H1 (cell line): ENCODE measurements at regions not wholly inside any gene's neighbourhood (a gene's known extent, or its start where the extent isn't known, plus 50 kb on each side); places are given as distances from the start of the nearest gene placed in this dataset.

Source experiments
- KDM1A ChIP-seq: fragments of 200-600, 300-600 bp; sonication (generic); IDR thresholded peaks from 2 replicates; pipeline ENCODE4 v1.7.1; 2016; ENCODE audit warnings: mild to moderate bottlenecking, low read length, borderline replicate concordance
- POLR2A ChIP-seq, 2 experiments: IDR thresholded peaks; 1 replicate in 1 of 2; 2 replicates in 1 of 2; pipeline ENCODE4 v1.6.1; 2011; ENCODE audit warnings: low read depth in 2 of 2, low read length in 2 of 2, mild to moderate bottlenecking in 2 of 2; ENCODE audit errors: control extremely low read depth in 1 of 2
- RFX5 ChIP-seq: IDR thresholded peaks from 2 replicates; pipeline ENCODE4 v1.6.1; 2011; ENCODE audit warnings: low read depth, low read length, improper control_type of control experiment, borderline replicate concordance
- RXRA ChIP-seq: IDR thresholded peaks from 2 replicates; pipeline ENCODE4 v1.6.1; 2011; ENCODE audit warnings: low read depth, mild to moderate bottlenecking, low read length, moderate library complexity; ENCODE audit not compliant: insufficient read depth
- SIRT6 ChIP-seq: IDR thresholded peaks from one replicate; pipeline ENCODE4 v1.7.1; 2012; ENCODE audit warnings: low read length, inconsistent platforms
- SP1 ChIP-seq: IDR thresholded peaks from 2 replicates; pipeline ENCODE4 v1.6.1; 2011; ENCODE audit warnings: low read depth, low read length
- ZNF274 ChIP-seq: IDR thresholded peaks from 2 replicates; pipeline ENCODE4 v1.7.0; 2012; ENCODE audit warnings: low read length, borderline replicate concordance; ENCODE audit errors: extremely low read depth
- TF ChIP-seq, protein P1 (sequence below): fragments of 300-600 bp; sonication (generic); IDR thresholded peaks from 2 replicates; pipeline ENCODE4 v1.7.1; 2012; ENCODE audit warnings: low read length, moderate library complexity, mild to moderate bottlenecking, inconsistent platforms; ENCODE audit not compliant: insufficient replicate concordance
- TF ChIP-seq, protein P2 (sequence below): IDR thresholded peaks from 2 replicates; pipeline ENCODE4 v1.6.1; 2011; ENCODE audit warnings: low read depth, mild to moderate bottlenecking, low read length; ENCODE audit not compliant: insufficient read depth

DNA sequence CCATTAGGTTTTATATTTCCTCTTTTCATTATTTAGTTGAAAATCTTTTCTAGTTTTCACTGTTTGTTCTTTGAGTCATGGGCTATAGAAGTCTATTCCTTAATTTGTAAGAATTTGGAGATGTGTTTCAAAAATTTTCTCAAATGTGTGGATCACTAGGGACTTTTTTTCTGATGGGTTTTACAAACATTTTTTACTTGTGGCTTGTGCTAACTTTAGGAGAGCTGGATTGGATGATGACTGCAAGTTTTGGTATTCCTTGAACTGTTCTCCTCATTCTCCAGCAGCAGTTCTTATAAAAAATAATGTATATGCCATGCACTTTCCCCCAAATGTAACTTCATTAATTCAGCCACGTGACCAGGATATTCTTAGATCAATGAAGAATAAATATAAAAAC is 94.7 kb upstream of the CWC22 start (continued):
- TF ChIP-seq, protein P1, sequence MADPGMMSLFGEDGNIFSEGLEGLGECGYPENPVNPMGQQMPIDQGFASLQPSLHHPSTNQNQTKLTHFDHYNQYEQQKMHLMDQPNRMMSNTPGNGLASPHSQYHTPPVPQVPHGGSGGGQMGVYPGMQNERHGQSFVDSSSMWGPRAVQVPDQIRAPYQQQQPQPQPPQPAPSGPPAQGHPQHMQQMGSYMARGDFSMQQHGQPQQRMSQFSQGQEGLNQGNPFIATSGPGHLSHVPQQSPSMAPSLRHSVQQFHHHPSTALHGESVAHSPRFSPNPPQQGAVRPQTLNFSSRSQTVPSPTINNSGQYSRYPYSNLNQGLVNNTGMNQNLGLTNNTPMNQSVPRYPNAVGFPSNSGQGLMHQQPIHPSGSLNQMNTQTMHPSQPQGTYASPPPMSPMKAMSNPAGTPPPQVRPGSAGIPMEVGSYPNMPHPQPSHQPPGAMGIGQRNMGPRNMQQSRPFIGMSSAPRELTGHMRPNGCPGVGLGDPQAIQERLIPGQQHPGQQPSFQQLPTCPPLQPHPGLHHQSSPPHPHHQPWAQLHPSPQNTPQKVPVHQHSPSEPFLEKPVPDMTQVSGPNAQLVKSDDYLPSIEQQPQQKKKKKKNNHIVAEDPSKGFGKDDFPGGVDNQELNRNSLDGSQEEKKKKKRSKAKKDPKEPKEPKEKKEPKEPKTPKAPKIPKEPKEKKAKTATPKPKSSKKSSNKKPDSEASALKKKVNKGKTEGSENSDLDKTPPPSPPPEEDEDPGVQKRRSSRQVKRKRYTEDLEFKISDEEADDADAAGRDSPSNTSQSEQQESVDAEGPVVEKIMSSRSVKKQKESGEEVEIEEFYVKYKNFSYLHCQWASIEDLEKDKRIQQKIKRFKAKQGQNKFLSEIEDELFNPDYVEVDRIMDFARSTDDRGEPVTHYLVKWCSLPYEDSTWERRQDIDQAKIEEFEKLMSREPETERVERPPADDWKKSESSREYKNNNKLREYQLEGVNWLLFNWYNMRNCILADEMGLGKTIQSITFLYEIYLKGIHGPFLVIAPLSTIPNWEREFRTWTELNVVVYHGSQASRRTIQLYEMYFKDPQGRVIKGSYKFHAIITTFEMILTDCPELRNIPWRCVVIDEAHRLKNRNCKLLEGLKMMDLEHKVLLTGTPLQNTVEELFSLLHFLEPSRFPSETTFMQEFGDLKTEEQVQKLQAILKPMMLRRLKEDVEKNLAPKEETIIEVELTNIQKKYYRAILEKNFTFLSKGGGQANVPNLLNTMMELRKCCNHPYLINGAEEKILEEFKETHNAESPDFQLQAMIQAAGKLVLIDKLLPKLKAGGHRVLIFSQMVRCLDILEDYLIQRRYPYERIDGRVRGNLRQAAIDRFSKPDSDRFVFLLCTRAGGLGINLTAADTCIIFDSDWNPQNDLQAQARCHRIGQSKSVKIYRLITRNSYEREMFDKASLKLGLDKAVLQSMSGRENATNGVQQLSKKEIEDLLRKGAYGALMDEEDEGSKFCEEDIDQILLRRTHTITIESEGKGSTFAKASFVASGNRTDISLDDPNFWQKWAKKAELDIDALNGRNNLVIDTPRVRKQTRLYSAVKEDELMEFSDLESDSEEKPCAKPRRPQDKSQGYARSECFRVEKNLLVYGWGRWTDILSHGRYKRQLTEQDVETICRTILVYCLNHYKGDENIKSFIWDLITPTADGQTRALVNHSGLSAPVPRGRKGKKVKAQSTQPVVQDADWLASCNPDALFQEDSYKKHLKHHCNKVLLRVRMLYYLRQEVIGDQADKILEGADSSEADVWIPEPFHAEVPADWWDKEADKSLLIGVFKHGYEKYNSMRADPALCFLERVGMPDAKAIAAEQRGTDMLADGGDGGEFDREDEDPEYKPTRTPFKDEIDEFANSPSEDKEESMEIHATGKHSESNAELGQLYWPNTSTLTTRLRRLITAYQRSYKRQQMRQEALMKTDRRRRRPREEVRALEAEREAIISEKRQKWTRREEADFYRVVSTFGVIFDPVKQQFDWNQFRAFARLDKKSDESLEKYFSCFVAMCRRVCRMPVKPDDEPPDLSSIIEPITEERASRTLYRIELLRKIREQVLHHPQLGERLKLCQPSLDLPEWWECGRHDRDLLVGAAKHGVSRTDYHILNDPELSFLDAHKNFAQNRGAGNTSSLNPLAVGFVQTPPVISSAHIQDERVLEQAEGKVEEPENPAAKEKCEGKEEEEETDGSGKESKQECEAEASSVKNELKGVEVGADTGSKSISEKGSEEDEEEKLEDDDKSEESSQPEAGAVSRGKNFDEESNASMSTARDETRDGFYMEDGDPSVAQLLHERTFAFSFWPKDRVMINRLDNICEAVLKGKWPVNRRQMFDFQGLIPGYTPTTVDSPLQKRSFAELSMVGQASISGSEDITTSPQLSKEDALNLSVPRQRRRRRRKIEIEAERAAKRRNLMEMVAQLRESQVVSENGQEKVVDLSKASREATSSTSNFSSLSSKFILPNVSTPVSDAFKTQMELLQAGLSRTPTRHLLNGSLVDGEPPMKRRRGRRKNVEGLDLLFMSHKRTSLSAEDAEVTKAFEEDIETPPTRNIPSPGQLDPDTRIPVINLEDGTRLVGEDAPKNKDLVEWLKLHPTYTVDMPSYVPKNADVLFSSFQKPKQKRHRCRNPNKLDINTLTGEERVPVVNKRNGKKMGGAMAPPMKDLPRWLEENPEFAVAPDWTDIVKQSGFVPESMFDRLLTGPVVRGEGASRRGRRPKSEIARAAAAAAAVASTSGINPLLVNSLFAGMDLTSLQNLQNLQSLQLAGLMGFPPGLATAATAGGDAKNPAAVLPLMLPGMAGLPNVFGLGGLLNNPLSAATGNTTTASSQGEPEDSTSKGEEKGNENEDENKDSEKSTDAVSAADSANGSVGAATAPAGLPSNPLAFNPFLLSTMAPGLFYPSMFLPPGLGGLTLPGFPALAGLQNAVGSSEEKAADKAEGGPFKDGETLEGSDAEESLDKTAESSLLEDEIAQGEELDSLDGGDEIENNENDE: no peak
- no peak for TF ChIP-seq RFX5
- no peak for TF ChIP-seq RXRA
- no peak for TF ChIP-seq POLR2A (IDR thresholded peaks at IDR 0.05; ENCODE audit: control extremely low read depth in 1 of 2, low read depth in 2 of 2, low read length in 2 of 2)
- TF ChIP-seq, protein P2, sequence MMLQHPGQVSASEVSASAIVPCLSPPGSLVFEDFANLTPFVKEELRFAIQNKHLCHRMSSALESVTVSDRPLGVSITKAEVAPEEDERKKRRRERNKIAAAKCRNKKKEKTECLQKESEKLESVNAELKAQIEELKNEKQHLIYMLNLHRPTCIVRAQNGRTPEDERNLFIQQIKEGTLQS: no peak
- TF ChIP-seq SIRT6: no peak
- no peak for TF ChIP-seq SP1
- TF ChIP-seq KDM1A: no peak
- no peak for TF ChIP-seq ZNF274
